Fibroblast of mammary gland (primary cell): ENCODE measurements at regions not wholly inside any gene's neighbourhood (a gene's known extent, or its start where the extent isn't known, plus 50 kb on each side); places are given as distances from the start of the nearest gene placed in this dataset.
A peak's percentile ranks its signal among the peaks of the same experiment; 100 is the strongest.

Experiments
- DNase-seq: peaks from one replicate; pipeline ENCODE4 v3.0.0-alpha.2; 2010; ENCODE audit warnings: low read depth
- H3K4me3 ChIP-seq: 2 replicates; pipeline ENCODE4 v1.5.1; 2011; ENCODE audit warnings: low read depth, mild to moderate bottlenecking, low read length, moderate library complexity; ENCODE audit not compliant: control insufficient read depth
- TF ChIP-seq, protein P1 (sequence below): conservative IDR thresholded peaks from 2 replicates; pipeline ENCODE4 v1.5.1; 2011; ENCODE audit warnings: low read depth, low read length, inconsistent platforms; ENCODE audit not compliant: control insufficient read depth, insufficient read depth

DNA sequence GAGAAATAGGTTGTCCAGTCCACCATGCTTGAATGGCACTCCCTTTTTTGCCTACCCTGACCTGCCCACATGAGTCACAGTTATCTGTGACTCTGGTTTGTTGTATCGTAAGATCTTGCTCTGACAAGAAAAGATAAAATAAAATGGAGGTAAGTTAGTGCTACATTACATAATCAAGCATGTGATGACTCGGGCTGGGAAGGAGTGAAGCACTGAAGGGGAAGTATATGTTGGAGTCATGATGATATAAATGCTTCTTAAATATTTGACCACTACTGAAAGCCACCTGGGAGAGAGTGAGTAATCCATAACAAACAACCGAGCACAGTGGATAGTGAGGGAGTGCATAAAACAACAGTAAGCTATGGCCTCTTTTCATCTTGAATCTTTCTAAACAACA, 124.4 kb downstream of the SHOX2 start:
- no peak overlapping the region for H3K4me3 ChIP-seq
- TF ChIP-seq, protein P1, sequence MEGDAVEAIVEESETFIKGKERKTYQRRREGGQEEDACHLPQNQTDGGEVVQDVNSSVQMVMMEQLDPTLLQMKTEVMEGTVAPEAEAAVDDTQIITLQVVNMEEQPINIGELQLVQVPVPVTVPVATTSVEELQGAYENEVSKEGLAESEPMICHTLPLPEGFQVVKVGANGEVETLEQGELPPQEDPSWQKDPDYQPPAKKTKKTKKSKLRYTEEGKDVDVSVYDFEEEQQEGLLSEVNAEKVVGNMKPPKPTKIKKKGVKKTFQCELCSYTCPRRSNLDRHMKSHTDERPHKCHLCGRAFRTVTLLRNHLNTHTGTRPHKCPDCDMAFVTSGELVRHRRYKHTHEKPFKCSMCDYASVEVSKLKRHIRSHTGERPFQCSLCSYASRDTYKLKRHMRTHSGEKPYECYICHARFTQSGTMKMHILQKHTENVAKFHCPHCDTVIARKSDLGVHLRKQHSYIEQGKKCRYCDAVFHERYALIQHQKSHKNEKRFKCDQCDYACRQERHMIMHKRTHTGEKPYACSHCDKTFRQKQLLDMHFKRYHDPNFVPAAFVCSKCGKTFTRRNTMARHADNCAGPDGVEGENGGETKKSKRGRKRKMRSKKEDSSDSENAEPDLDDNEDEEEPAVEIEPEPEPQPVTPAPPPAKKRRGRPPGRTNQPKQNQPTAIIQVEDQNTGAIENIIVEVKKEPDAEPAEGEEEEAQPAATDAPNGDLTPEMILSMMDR = no peak
- DNase-seq = peak; percentile 13

GRCh38 chr3:157979022-157979421, 127.2 kb downstream of the SHOX2 start:
- DNase-seq = no peak
- TF ChIP-seq, protein P1 = no peak
- H3K4me3 ChIP-seq = no peak overlapping the region

DNA sequence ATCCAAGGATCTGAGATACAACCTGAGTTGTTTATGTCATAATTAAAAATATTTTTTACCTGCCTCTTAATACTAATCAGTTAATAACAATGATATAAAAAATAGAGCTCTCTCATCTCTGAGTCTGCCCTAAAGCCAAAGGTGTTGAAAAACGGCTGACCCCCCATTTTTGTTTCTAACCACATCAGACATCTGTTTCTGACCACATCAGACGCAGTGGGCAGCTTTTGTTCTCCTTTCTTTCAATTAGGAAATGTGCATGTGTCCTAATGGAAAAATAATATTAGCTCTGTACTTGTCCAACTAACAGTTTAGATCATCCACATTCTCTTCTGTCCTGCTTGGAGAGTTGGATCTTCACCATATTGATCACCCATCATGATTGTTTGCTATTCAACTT, 144.6 kb downstream of the SHOX2 start:
- no peak overlapping the region for H3K4me3 ChIP-seq
- DNase-seq = no peak
- TF ChIP-seq, protein P1 = no peak

GRCh38 chr3:157958457-157958856, 147.8 kb downstream of the SHOX2 start:
- DNase-seq = no peak
- H3K4me3 ChIP-seq = no peak overlapping the region
- TF ChIP-seq, protein P1 = no peak

- TF ChIP-seq, protein P1 = no peak
- DNase-seq = no peak
These were observed 149.4 kb downstream of the SHOX2 start for GRCh38 chr3:157956850-157957249.

DNA sequence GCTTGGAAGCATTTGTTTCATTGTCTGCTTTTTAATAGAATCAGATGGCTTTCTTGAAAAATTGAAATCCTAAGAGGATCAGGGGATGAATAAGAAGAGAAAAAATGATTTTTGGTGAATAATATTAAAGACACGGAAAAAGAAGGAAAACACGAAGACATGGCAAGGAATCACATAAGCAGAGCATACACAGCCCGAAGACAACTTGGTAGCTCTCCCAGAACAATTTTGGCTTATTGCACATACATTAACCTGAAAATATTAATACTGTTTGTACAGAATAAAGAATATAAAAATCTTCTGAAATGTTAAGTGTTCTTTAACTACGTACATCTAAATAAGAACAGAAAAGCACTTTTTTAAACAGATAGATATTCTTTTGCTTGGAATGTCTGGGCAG, 150.0 kb downstream of the SHOX2 start:
- no peak for DNase-seq
- TF ChIP-seq, protein P1 = no peak
- H3K4me3 ChIP-seq = no peak overlapping the region

More at GRCh38 chr3:157956850-157957249, 149.4 kb downstream of the SHOX2 start:
- H3K4me3 ChIP-seq = no peak overlapping the region

- no peak overlapping the region for H3K4me3 ChIP-seq
- DNase-seq = no peak
- TF ChIP-seq, protein P1 = no peak
These were observed 152.7 kb downstream of the SHOX2 start for GRCh38 chr3:157953565-157953964.
